CD14-positive monocyte (primary cell): ENCODE measurements at regions not wholly inside any gene's neighbourhood (a gene's known extent, or its start where the extent isn't known, plus 50 kb on each side); places are given as distances from the start of the nearest gene placed in this dataset.

Experiments used
- DNase-seq, 3 donors: peaks; one replicate each; pipeline ENCODE4 v3.0.0-alpha.2; 2011 to 2022
- H2AFZ ChIP-seq: 2 replicates; pipeline ENCODE4 v1.6.0; 2012; ENCODE audit warnings: mild to moderate bottlenecking, low read depth, low read length, inconsistent platforms; ENCODE audit not compliant: insufficient read depth, poor library complexity, severe bottlenecking
- H3K27ac ChIP-seq, 2 donors: 1 replicate in 1 of 2; 2 replicates in 1 of 2; pipeline ENCODE4 v1.5.1; 2012 to 2013; ENCODE audit warnings: low read length in 2 of 2, control low read depth in 1 of 2, inconsistent platforms in 1 of 2, low read depth in 1 of 2, mild to moderate bottlenecking in 1 of 2
- H3K27me3 ChIP-seq, 2 donors: one replicate each; pipeline versions ENCODE4 v1.6.0 to v1.6.1; 2011 to 2013; ENCODE audit warnings: low read length in 2 of 2; ENCODE audit not compliant: control insufficient read depth in 2 of 2, insufficient read depth in 2 of 2
- H3K36me3 ChIP-seq, 2 donors: replicated peaks in 1 of 2; 1 replicate in 1 of 2; 2 replicates in 1 of 2; pipeline versions ENCODE4 v1.5.1 to v1.6.1; 2012 to 2013; ENCODE audit warnings: low read length in 2 of 2, control low read depth in 1 of 2, inconsistent platforms in 1 of 2, mild to moderate bottlenecking in 1 of 2; ENCODE audit not compliant: insufficient read depth in 2 of 2, control insufficient read depth in 1 of 2
- H3K4me1 ChIP-seq, 2 donors: 1 replicate in 1 of 2; 2 replicates in 1 of 2; pipeline versions ENCODE4 v1.5.1 to v1.6.1; 2012 to 2013; ENCODE audit warnings: low read length in 2 of 2, control low read depth in 1 of 2, inconsistent platforms in 1 of 2, mild to moderate bottlenecking in 1 of 2, moderate library complexity in 1 of 2; ENCODE audit not compliant: insufficient read depth in 2 of 2, control insufficient read depth in 1 of 2
- H3K4me2 ChIP-seq: replicated peaks from 2 replicates; pipeline ENCODE3; 2012; ENCODE audit warnings: low read length, moderate library complexity, mild to moderate bottlenecking; ENCODE audit not compliant: poor library complexity, severe bottlenecking; ENCODE audit errors: extremely low read depth
- H3K4me3 ChIP-seq, 3 experiments: fragments of 200-600 bp in 1 of 3; sonication (generic) in 1 of 3; replicated peaks in 1 of 3; 1 replicate in 2 of 3; 2 replicates in 1 of 3; pipeline ENCODE4 v1.5.1; 2011 to 2013; ENCODE audit warnings: low read length in 3 of 3, mild to moderate bottlenecking in 3 of 3, control low read depth in 2 of 3, low read depth in 2 of 3, inconsistent platforms in 1 of 3, moderate library complexity in 1 of 3
- H3K79me2 ChIP-seq: 2 replicates; pipeline ENCODE4 v1.6.0; 2012; ENCODE audit warnings: mild to moderate bottlenecking, control low read depth, inconsistent platforms, low read length, moderate library complexity; ENCODE audit not compliant: insufficient read depth
- H3K9ac ChIP-seq: 2 replicates; pipeline ENCODE4 v1.6.0; 2017; ENCODE audit warnings: low read length, mild to moderate bottlenecking; ENCODE audit not compliant: insufficient read depth, poor library complexity, severe bottlenecking
- H3K9me3 ChIP-seq, 2 donors: replicated peaks in 1 of 2; 1 replicate in 1 of 2; 2 replicates in 1 of 2; pipeline versions ENCODE4 v1.5.1 to v1.6.1; 2012 to 2013; ENCODE audit warnings: low read length in 2 of 2, control low read depth in 1 of 2; ENCODE audit not compliant: control insufficient read depth in 1 of 2, insufficient read depth in 1 of 2
- H4K20me1 ChIP-seq: 2 replicates; pipeline ENCODE4 v1.6.0; 2012; ENCODE audit warnings: mild to moderate bottlenecking, low read length, control low read depth, moderate library complexity; ENCODE audit not compliant: insufficient read depth
- H3K27ac Mint-ChIP-seq, 7 donors: one replicate each; pipeline ENCODE4 v1.8.0; 2020; ENCODE audit warnings: mild to moderate bottlenecking in 7 of 7, mixed read lengths in 7 of 7, moderate library complexity in 6 of 7, inconsistent platforms in 2 of 7
- H3K27me3 Mint-ChIP-seq, 3 donors: one replicate each; pipeline ENCODE4 v1.8.0; 2021 to 2022; ENCODE audit warnings: low read depth in 3 of 3, mild to moderate bottlenecking in 3 of 3, mixed read lengths in 3 of 3, moderate library complexity in 3 of 3, inconsistent platforms in 1 of 3
- H3K36me3 Mint-ChIP-seq, 2 donors: one replicate each; pipeline ENCODE4 v1.8.0; 2020; ENCODE audit warnings: mixed read lengths in 2 of 2, inconsistent platforms in 1 of 2, mild to moderate bottlenecking in 1 of 2
- H3K4me1 Mint-ChIP-seq: one replicate; pipeline ENCODE4 v1.8.0; 2020; ENCODE audit warnings: mild to moderate bottlenecking, mixed read lengths
- H3K4me3 Mint-ChIP-seq, 2 donors: one replicate each; pipeline ENCODE4 v1.8.0; 2020; ENCODE audit warnings: mild to moderate bottlenecking in 2 of 2, mixed read lengths in 2 of 2, moderate library complexity in 1 of 2
- H3K9me3 Mint-ChIP-seq, 7 donors: one replicate each; pipeline ENCODE4 v1.8.0; 2020 to 2022; ENCODE audit warnings: mixed read lengths in 7 of 7, mild to moderate bottlenecking in 6 of 7, moderate library complexity in 6 of 7, inconsistent platforms in 2 of 7
- CTCF ChIP-seq: fragments of 200-600 bp; IDR thresholded peaks from one replicate; pipeline ENCODE4 v1.8.0; 2022; ENCODE audit warnings: antibody characterized with exemption, mild to moderate bottlenecking
- WGBS: methylation state at CpG from one replicate; pipeline ENCODE4 v1.1.5; 2013; ENCODE audit warnings: missing lambda C conversion rate; ENCODE audit not compliant: insufficient coverage; 5-methylcytosine and 5-hydroxymethylcytosine counted together
- intact Hi-C, 2 donors: fragments of 100-400 bp; cut with micrococcal nuclease; formaldehyde crosslinking; loops; one replicate each; pipeline versions ENCODE4 v1.15.0 to v1.15.1; 2023

- Histone ChIP-seq H3K4me2 (no peak overlapping the region), H3K4me1 (peaks cover 29 to 38% of the 10 kb centered on the region in 2 donors), H4K20me1 (no peaks in the 10 kb centered on the region), H3K9ac (no peak overlapping the region), H2AFZ (no peak overlapping the region), H3K27ac (no peak overlapping the region), H3K79me2 (no peaks in the 10 kb centered on the region), H3K9me3 (no peaks in the 10 kb centered on the region), H3K36me3 (no peaks in the 10 kb centered on the region), H3K27me3 (no peaks in the 10 kb centered on the region), H3K4me3 (no peak overlapping the region)
- no peaks in the 10 kb centered on the region for H3K9me3 Mint-ChIP-seq
- TF ChIP-seq CTCF = no peak
- H3K4me1 Mint-ChIP-seq = peaks cover 30% of the 10 kb centered on the region
- WGBS = 100% methylated on average over 1 of the region's 3 CpGs
- H3K4me3 Mint-ChIP-seq = no peak overlapping the region
- no peak overlapping the region for H3K27ac Mint-ChIP-seq
- DNase-seq = no peak
- H3K27me3 Mint-ChIP-seq = peaks cover 0 to 3% (median 1%) of the 10 kb centered on the region in 3 donors
- intact Hi-C loops = loop anchor here (2.0 to 5.0 kb wide), 2 partner anchors 124 to 125 kb away; no protein-coding TSS in a partner anchor
- no peaks in the 10 kb centered on the region for H3K36me3 Mint-ChIP-seq
These were observed 110.7 kb upstream of the NABP1 start for GRCh38 chr2:191567206-191567605.

GRCh38 chr2:191569025-191569424 is 108.9 kb upstream of the NABP1 start:
- no peaks in the 10 kb centered on the region for H3K36me3 Mint-ChIP-seq
- H3K27me3 Mint-ChIP-seq = peaks cover 0 to 3% (median 1%) of the 10 kb centered on the region in 3 donors
- no peak overlapping the region for H3K27ac ChIP-seq
- H3K9ac ChIP-seq = no peak overlapping the region
- H3K79me2 ChIP-seq = no peaks in the 10 kb centered on the region
- 100% methylated on average over 1 of the region's 2 CpGs for WGBS
- no peak overlapping the region for H3K4me3 Mint-ChIP-seq
- intact Hi-C loops = loop anchor here in 1 of 2 donors (5.0 kb wide), 1 partner anchor 123 kb away; no protein-coding TSS in a partner anchor
- H3K9me3 ChIP-seq = no peaks in the 10 kb centered on the region
- no peak overlapping the region for H3K4me3 ChIP-seq
- H2AFZ ChIP-seq = no peak overlapping the region
- H4K20me1 ChIP-seq = no peaks in the 10 kb centered on the region
- H3K9me3 Mint-ChIP-seq = no peaks in the 10 kb centered on the region
- no peak overlapping the region for H3K27ac Mint-ChIP-seq
- H3K4me1 ChIP-seq = peaks cover 30 to 39% of the 10 kb centered on the region in 2 donors
- DNase-seq = no peak
- no peaks in the 10 kb centered on the region for H3K36me3 ChIP-seq
- no peak for TF ChIP-seq CTCF
- H3K4me2 ChIP-seq = no peak overlapping the region
- no peaks in the 10 kb centered on the region for H3K27me3 ChIP-seq
- H3K4me1 Mint-ChIP-seq = peaks cover 30% of the 10 kb centered on the region
